Mesodermal cell (in vitro differentiated cells): ENCODE measurements at regions not wholly inside any gene's neighbourhood (a gene's known extent, or its start where the extent isn't known, plus 50 kb on each side); places are given as distances from the start of the nearest gene placed in this dataset.
A peak's percentile ranks its signal among the peaks of the same experiment; 100 is the strongest.

Source experiments
- H3K27ac ChIP-seq: 2 replicates; pipeline ENCODE4 v1.7.0; 2013; ENCODE audit warnings: mild to moderate bottlenecking, low read depth, low read length, moderate library complexity; ENCODE audit not compliant: severe bottlenecking
- H3K36me3 ChIP-seq: 2 replicates; pipeline ENCODE4 v1.7.1; 2013; ENCODE audit warnings: mild to moderate bottlenecking, low read length, moderate library complexity; ENCODE audit not compliant: control insufficient read depth, insufficient read depth
- H3K4me1 ChIP-seq: one replicate; pipeline ENCODE4 v1.7.1; 2013; ENCODE audit warnings: mild to moderate bottlenecking, low read length; ENCODE audit not compliant: insufficient read depth, control insufficient read depth, poor library complexity, severe bottlenecking
- H3K4me3 ChIP-seq: 2 replicates; pipeline ENCODE4 v1.7.0; 2013; ENCODE audit warnings: low read length, control low read depth, mild to moderate bottlenecking; ENCODE audit not compliant: insufficient read depth, poor library complexity, severe bottlenecking; ENCODE audit errors: extremely low read depth
- H3K9me3 ChIP-seq: 2 replicates; pipeline ENCODE4 v1.7.1; 2013; ENCODE audit warnings: mild to moderate bottlenecking, low read length, moderate library complexity; ENCODE audit not compliant: control insufficient read depth
- WGBS, 2 experiments: methylation state at CpG; one replicate each; pipeline ENCODE4 v1.1.5; 2013; ENCODE audit warnings: missing lambda C conversion rate in 2 of 2; ENCODE audit not compliant: insufficient coverage in 2 of 2; 5-methylcytosine and 5-hydroxymethylcytosine counted together

- Histone ChIP-seq H3K4me1 (peaks cover 20% of the 10 kb centered on the region), H3K36me3 (peaks cover 3% of the 10 kb centered on the region), H3K27ac (no peak overlapping the region), H3K4me3 (no peak overlapping the region), H3K9me3 (no peaks in the 10 kb centered on the region)
- WGBS, 2 experiments, result 95 to 100% methylated on average over 3 of the region's 3 CpGs
Observed at GRCh38 chr2:134150760-134151159, 103.1 kb upstream of the MGAT5 start.

GRCh38 chr2:134152045-134153010 is 101.5 kb upstream of the MGAT5 start:
- no peak overlapping the region for H3K27ac ChIP-seq
- H3K9me3 ChIP-seq, result no peaks in the 10 kb centered on the region
- peaks cover 11% of the 10 kb centered on the region for H3K4me1 ChIP-seq
- H3K36me3 ChIP-seq, result peaks cover 13% of the 10 kb centered on the region
- H3K4me3 ChIP-seq, result no peak overlapping the region
- WGBS, 2 experiments, result 90% methylated on average over 11 to 20 of the region's 23 CpGs

GRCh38 chr2:134153294-134153880 is 100.5 kb upstream of the MGAT5 start:
- Histone ChIP-seq H3K4me1 (peaks cover 7% of the 10 kb centered on the region), H3K9me3 (no peaks in the 10 kb centered on the region), H3K27ac (no peak overlapping the region), H3K4me3 (no peak overlapping the region), H3K36me3 (peaks cover 16% of the 10 kb centered on the region)
- WGBS, 2 experiments, result 77 to 88% methylated on average over 5 to 7 of the region's 7 CpGs

GRCh38 chr2:134154246-134154645 is 99.6 kb upstream of the MGAT5 start:
- no peak overlapping the region for H3K4me3 ChIP-seq
- H3K36me3 ChIP-seq, result peaks cover 16% of the 10 kb centered on the region
- H3K27ac ChIP-seq, result no peak overlapping the region
- no peaks in the 10 kb centered on the region for H3K9me3 ChIP-seq
- WGBS, 2 experiments, result 78 to 96% methylated on average over 5 to 6 of the region's 7 CpGs
- H3K4me1 ChIP-seq, result peaks cover 2% of the 10 kb centered on the region

- 87 to 88% methylated on average over 4 of the region's 4 CpGs for WGBS, 2 experiments
- Histone ChIP-seq H3K36me3 (peaks cover 16% of the 10 kb centered on the region), H3K4me1 (peaks cover 10% of the 10 kb centered on the region), H3K27ac (no peak overlapping the region), H3K9me3 (no peaks in the 10 kb centered on the region), H3K4me3 (no peak overlapping the region)
Observed at GRCh38 chr2:134155134-134155533, 98.7 kb upstream of the MGAT5 start.

- H3K27ac ChIP-seq, result no peak overlapping the region
- WGBS, 2 experiments, result 94 to 96% methylated on average over 10 to 12 of the region's 13 CpGs
- H3K4me1 ChIP-seq, result peaks cover 26% of the 10 kb centered on the region
- H3K4me3 ChIP-seq, result no peak overlapping the region
- peaks cover 16% of the 10 kb centered on the region for H3K36me3 ChIP-seq
- H3K9me3 ChIP-seq, result no peaks in the 10 kb centered on the region
Observed at GRCh38 chr2:134158295-134158694, 95.6 kb upstream of the MGAT5 start.

- Histone ChIP-seq H3K4me1 (peaks cover 26% of the 10 kb centered on the region), H3K27ac (peak overlapping the region; percentile 59), H3K9me3 (no peaks in the 10 kb centered on the region), H3K36me3 (peaks cover 10% of the 10 kb centered on the region), H3K4me3 (no peak overlapping the region)
- 71 to 77% methylated on average over 3 of the region's 4 CpGs for WGBS, 2 experiments
Observed at GRCh38 chr2:134161170-134161547, 92.7 kb upstream of the MGAT5 start.

GRCh38 chr2:134163336-134163735 is 90.5 kb upstream of the MGAT5 start:
- no peak overlapping the region for H3K27ac ChIP-seq
- 91 to 100% methylated on average over 3 to 4 of the region's 4 CpGs for WGBS, 2 experiments
- no peak overlapping the region for H3K4me3 ChIP-seq
- H3K9me3 ChIP-seq, result no peaks in the 10 kb centered on the region
- H3K4me1 ChIP-seq, result peaks cover 26% of the 10 kb centered on the region
- no peaks in the 10 kb centered on the region for H3K36me3 ChIP-seq

- H3K4me1 ChIP-seq, result peaks cover 24% of the 10 kb centered on the region
- H3K4me3 ChIP-seq, result no peak overlapping the region
- H3K27ac ChIP-seq, result no peak overlapping the region
- H3K36me3 ChIP-seq, result no peaks in the 10 kb centered on the region
- H3K9me3 ChIP-seq, result no peaks in the 10 kb centered on the region
Observed at GRCh38 chr2:134164306-134164705, 89.6 kb upstream of the MGAT5 start.

- H3K27ac ChIP-seq, result no peak overlapping the region
- no peaks in the 10 kb centered on the region for H3K4me1 ChIP-seq
- WGBS, 2 experiments, result 80 to 100% methylated on average over 1 to 2 of the region's 3 CpGs
- H3K4me3 ChIP-seq, result no peak overlapping the region
- peaks cover 3% of the 10 kb centered on the region for H3K36me3 ChIP-seq
- no peaks in the 10 kb centered on the region for H3K9me3 ChIP-seq
Observed at GRCh38 chr2:134167015-134167414, 86.9 kb upstream of the MGAT5 start.

GRCh38 chr2:134169788-134170187 is 84.1 kb upstream of the MGAT5 start:
- no peaks in the 10 kb centered on the region for H3K4me1 ChIP-seq
- no peak overlapping the region for H3K27ac ChIP-seq
- H3K36me3 ChIP-seq, result peaks cover 3% of the 10 kb centered on the region
- no peak overlapping the region for H3K4me3 ChIP-seq
- H3K9me3 ChIP-seq, result no peaks in the 10 kb centered on the region
- WGBS, 2 experiments, result 100% methylated on average over 1 to 2 of the region's 3 CpGs
